ENCODE measurements at regions not wholly inside any gene's neighbourhood (a gene's known extent, or its start where the extent isn't known, plus 50 kb on each side); places are given as distances from the start of the nearest gene placed in this dataset.
A peak's percentile ranks its signal among the peaks of the same experiment; 100 is the strongest.

DNA sequence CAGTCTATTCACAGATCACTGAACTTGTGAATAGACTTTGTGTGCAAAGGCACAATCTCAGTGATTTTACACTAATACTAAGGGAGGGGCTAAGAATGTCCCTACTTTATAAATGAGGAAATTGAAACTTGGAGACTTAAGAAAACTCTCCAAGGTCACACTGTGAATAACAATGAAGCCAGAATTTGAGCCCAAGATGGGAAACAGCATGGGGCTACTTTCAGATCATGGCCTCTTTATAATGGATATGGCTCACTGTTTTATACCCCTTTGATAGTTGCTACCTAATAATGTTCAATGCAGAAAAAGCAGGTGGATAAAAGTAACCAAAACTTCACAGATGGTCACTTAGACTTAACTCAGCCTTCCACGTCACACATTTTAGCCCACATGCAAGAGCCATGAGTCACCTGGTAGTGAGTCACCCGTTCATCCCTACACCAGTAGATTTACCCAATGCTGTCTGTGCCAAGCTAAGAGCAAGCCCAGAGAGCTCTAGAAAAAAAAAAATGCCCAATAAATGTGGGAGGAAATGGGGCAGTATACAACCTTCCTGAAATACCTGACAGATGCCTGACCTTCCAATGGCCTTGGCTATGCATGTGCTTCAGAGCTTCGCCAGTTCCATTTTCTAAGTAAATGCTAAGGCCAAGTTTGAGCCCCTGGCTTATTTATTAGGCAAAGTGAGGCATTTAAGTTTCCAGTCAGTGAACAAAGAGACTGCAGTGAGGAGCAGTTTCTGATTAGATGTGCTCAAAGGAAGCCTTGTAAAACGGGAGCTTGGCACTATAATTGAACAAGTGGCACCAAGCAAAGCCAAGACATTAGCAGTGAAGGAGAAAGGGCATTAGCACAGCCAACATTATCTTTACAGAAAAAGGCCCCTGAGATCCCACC is 219.7 kb downstream of the TMEM114 start:
- no peak overlapping the region for H3K4me3 ChIP-seq (ENCODE audit: low read depth, low read length)
- TF ChIP-seq, protein P1, sequence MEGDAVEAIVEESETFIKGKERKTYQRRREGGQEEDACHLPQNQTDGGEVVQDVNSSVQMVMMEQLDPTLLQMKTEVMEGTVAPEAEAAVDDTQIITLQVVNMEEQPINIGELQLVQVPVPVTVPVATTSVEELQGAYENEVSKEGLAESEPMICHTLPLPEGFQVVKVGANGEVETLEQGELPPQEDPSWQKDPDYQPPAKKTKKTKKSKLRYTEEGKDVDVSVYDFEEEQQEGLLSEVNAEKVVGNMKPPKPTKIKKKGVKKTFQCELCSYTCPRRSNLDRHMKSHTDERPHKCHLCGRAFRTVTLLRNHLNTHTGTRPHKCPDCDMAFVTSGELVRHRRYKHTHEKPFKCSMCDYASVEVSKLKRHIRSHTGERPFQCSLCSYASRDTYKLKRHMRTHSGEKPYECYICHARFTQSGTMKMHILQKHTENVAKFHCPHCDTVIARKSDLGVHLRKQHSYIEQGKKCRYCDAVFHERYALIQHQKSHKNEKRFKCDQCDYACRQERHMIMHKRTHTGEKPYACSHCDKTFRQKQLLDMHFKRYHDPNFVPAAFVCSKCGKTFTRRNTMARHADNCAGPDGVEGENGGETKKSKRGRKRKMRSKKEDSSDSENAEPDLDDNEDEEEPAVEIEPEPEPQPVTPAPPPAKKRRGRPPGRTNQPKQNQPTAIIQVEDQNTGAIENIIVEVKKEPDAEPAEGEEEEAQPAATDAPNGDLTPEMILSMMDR (conservative IDR thresholded peaks at IDR 0.05; ENCODE audit: low read depth, low read length): no peak
- peak; percentile 16 for DNase-seq (ENCODE audit: low read depth)

DNA sequence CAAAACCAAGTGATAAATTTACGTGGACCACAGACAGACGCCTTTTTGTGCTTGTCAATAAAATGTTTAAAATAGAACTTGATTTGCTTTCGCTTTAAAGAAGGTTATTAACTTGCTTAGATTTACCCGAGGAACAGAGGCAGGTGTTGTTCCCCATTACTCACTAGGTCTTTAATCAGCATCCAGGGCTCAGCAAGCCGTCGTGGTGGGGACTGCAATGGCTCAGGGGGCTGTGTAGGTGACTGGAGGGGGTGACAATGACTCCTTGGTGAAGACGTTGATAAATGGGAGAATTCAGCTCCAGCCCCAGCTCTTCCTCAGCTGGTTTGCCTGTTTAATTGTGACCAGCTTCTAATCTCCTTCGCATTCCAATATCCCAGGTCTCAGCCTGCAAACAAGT is 231.4 kb downstream of the TMEM114 start:
- no peak for DNase-seq (ENCODE audit: low read depth)
- no peak overlapping the region for H3K4me3 ChIP-seq (ENCODE audit: low read depth, low read length)
- TF ChIP-seq, protein P1 (conservative IDR thresholded peaks at IDR 0.05; ENCODE audit: low read depth, low read length): no peak

DNA sequence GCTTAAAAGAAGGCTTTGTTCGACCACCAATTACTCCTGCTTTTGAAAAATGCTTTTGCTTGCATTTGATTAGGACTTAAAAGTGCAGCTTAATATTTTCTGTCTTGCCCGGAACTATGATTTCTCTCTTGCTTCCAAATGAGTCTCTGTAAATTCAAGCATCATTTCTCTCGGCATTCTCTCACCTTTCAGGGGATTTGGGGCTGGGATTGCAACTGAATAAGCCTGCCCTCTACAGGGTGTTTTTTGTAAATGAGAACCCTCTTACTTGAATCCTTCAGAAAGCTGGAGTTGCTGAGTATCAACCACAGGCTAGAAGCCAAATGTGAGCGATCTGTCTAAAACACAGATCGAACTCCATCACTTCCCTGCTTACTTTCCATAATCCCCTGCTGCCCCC is 234.6 kb downstream of the TMEM114 start:
- DNase-seq (ENCODE audit: low read depth): no peak
- H3K4me3 ChIP-seq (ENCODE audit: low read depth, low read length): no peak overlapping the region
- TF ChIP-seq, protein P1 (conservative IDR thresholded peaks at IDR 0.05; ENCODE audit: low read depth, low read length): peak; percentile 23

DNA sequence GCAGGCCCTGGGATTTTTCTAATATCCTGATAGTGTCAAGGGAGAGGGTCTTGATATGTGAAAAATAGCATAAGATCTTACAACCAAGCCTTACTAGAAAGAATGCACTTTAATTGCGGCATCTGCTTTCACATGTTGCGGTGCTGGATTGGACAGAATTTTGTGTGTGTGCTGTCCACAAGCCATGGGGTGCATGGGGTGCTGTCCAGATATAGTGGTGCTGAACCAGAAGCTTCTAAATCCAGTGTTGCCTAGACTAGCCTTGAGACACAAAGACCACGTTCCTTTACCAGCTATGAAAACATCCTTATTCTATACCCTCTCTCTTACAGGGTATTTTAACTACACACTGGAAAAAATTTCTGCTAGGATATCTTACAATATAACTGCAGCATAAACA is 244.0 kb downstream of the TMEM114 start:
- TF ChIP-seq, protein P1 (conservative IDR thresholded peaks at IDR 0.05; ENCODE audit: low read depth, low read length): no peak
- DNase-seq (ENCODE audit: low read depth): no peak
- H3K4me3 ChIP-seq (ENCODE audit: low read depth, low read length): no peak overlapping the region

DNA sequence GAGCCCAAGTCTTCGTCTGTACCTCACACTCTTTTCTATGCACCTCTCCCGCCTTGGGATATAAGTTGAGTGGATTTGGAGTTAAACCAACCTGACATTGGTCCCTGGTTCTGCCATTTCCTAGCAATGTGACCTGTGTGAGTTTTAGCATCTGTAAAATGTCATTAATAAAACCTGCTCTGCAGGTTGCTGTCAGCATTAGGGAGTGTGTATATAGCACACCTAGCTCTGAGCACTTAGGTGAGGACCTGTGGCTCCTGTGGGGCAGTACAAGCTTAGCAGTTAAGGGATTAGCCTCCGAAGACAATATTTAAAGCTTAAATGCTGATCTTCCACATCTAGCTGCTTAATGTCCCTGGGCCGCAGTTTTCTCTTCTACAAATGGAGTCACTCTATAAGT is 248.0 kb downstream of the TMEM114 start:
- H3K4me3 ChIP-seq (ENCODE audit: low read depth, low read length): no peak overlapping the region
- TF ChIP-seq, protein P1 (conservative IDR thresholded peaks at IDR 0.05; ENCODE audit: low read depth, low read length): no peak
- DNase-seq (ENCODE audit: low read depth): no peak

DNA sequence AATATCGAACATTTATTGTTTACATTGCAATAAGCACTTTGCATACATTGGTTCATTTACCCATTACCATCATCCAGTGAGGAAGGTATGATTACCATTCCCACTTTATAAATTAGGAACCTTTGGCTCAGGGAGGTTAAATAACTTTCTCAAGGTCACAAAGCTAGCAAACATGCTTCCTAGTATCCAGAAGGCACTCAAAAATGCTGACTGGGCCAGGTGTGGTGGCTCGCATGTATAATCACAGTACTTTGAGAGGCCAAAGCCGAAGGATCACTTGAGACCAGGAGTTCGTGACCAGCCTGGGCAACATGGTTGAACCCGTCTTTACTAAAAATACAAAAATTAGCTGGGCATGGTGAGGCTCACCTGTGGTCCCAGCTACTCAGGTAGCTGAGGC is 259.6 kb downstream of the TMEM114 start:
- no peak for DNase-seq (ENCODE audit: low read depth)
- TF ChIP-seq, protein P1 (conservative IDR thresholded peaks at IDR 0.05; ENCODE audit: low read depth, low read length): no peak
- no peak overlapping the region for H3K4me3 ChIP-seq (ENCODE audit: low read depth, low read length)

DNA sequence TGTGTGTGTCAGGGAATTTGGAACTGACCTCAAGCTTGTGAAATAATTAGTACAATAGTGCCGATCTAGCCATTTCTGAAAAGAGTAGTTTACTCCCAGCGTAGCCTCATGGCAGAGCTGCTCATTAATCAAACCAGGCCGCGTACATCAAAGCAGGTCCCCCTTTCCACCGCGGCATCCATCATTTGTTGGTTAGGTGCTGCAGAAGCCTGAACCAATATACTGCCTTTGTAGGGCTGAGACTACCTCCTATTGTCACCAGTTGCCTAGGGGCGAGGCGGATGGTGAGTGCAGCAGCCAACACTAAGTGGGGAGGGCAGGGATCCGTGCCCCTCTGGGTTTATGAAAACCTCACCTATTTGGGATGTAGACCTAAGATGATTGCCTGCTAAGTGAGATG is 264.1 kb downstream of the TMEM114 start:
- TF ChIP-seq, protein P1 (conservative IDR thresholded peaks at IDR 0.05; ENCODE audit: low read depth, low read length): no peak
- DNase-seq (ENCODE audit: low read depth): no peak
- no peak overlapping the region for H3K4me3 ChIP-seq (ENCODE audit: low read depth, low read length)

Data from epithelial cell of proximal tubule (primary cell).